Keratinocyte (primary cell): ENCODE measurements at regions not wholly inside any gene's neighbourhood (a gene's known extent, or its start where the extent isn't known, plus 50 kb on each side); places are given as distances from the start of the nearest gene placed in this dataset.

Source experiments
- CTCF ChIP-seq, 3 experiments: IDR thresholded peaks in 1 of 3; conservative IDR thresholded peaks in 1 of 3; optimal IDR thresholded peaks in 1 of 3; 2 replicates in 2 of 3; 3 replicates in 1 of 3; pipeline versions ENCODE3 to v1.5.1; 2011; ENCODE audit warnings: low read length in 3 of 3, mild to moderate bottlenecking in 3 of 3, moderate library complexity in 2 of 3, control low read depth in 1 of 3, inconsistent platforms in 1 of 3; ENCODE audit not compliant: insufficient read depth in 2 of 3; ENCODE audit errors: extremely low read depth in 1 of 3
- EZH2 ChIP-seq: IDR thresholded peaks from one replicate; pipeline ENCODE4 v1.6.1; 2012; ENCODE audit warnings: inconsistent platforms, mild to moderate bottlenecking, low read length, moderate library complexity

GRCh38 chr5:159773062-159773924 is 143.0 kb upstream of the ADRA1B start:
- TF ChIP-seq CTCF (optimal IDR thresholded peaks at IDR 0.05 in 1 of 3, IDR thresholded peaks at IDR 0.05 in 1 of 3, conservative IDR thresholded peaks at IDR 0.05 in 1 of 3; ENCODE audit: extremely low read depth in 1 of 3, insufficient read depth in 2 of 3, low read length in 3 of 3) (peak in 1 of 3 experiments; percentile 34), EZH2 (no peak)
